GM13976 (cell line): ENCODE measurements at regions not wholly inside any gene's neighbourhood (a gene's known extent, or its start where the extent isn't known, plus 50 kb on each side); places are given as distances from the start of the nearest gene placed in this dataset.

Experiments used
- DNase-seq: peaks from one replicate; pipeline ENCODE4 v3.0.0; 2012; ENCODE audit warnings: low spot score
- CTCF ChIP-seq: IDR thresholded peaks from 2 replicates; pipeline ENCODE4 v1.5.1; 2012; ENCODE audit warnings: borderline replicate concordance, mild to moderate bottlenecking; ENCODE audit not compliant: insufficient read depth; ENCODE audit errors: extremely low read depth, missing control alignments, control extremely low read depth
- in situ Hi-C: fragments of 300-500 bp; cut with MboI; formaldehyde crosslinking; loops from one replicate; pipeline ENCODE4 v1.12.0; 2022; ENCODE audit warnings: low sequenced_read_pairs, mixed read lengths, inconsistent platforms; ENCODE audit not compliant: unreplicated experiment

DNA sequence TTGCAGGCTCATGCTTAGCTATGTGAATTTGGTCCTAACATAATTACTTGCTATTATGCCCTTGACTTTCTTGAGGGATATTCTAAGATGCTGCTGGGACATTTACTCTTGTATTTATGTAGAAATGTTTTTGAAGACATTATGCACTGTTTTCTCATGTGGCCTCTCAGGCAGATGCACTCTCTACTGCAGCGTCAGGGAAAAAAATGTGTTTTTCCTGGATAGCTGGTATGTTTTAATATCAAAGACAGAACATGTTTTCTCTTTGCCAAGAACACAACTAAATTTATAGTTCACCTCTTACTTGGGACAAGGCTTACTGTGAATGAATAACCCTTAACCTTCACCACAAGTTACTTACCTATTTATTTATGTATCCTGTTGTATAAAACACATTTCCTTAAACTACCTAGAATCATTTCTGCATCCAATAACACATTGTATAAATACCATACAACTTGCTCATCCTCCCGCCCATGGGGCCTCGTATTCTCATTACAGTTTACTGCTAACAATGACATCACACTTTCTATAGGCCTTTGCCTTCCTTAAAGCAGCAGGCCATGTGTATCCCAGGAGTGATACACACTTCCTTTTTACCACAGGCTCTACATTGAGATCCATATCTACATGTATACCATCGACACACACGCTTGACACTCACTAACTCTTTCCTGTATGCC is 178.7 kb downstream of the SLIT2 start:
- TF ChIP-seq CTCF, result no peak

GRCh38 chr4:20431543-20431951 is 179.8 kb downstream of the SLIT2 start:
- in situ Hi-C loops, result no loop called here
- no peak for TF ChIP-seq CTCF
- DNase-seq, result no peak

More for the DNA sequence above, 178.7 kb downstream of the SLIT2 start:
- DNase-seq, result no peak
- in situ Hi-C loops, result no loop called here

DNA sequence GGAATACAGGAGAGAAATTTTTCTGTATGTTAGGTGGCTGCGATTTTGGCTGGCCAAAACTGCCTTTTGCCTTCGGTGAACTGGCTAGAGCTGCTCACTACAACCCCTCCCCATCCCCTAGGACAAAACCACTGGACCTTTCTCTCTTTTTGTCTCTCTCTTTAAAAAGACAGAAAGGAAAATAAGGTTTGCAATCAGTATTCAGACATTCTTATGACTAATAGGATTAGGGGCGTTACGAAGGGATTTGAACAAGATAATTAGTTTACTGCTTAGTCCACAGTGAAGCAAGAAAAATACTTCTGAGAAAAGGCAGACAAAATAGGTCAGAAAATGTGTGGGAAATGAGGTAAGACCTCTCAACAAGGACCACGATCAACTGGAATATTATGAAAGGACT is 180.4 kb downstream of the SLIT2 start:
- in situ Hi-C loops, result no loop called here
- no peak for DNase-seq
- TF ChIP-seq CTCF, result no peak

GRCh38 chr4:20433097-20433705 is 181.5 kb downstream of the SLIT2 start:
- in situ Hi-C loops, result no loop called here
- no peak for DNase-seq

GRCh38 chr4:20440170-20440569 is 188.5 kb downstream of the SLIT2 start:
- no peak for TF ChIP-seq CTCF
- DNase-seq, result no peak
- in situ Hi-C loops, result no loop called here

More at GRCh38 chr4:20433097-20433705, 181.5 kb downstream of the SLIT2 start:
- no peak for TF ChIP-seq CTCF

- in situ Hi-C loops, result no loop called here
- DNase-seq, result no peak
- no peak for TF ChIP-seq CTCF
These were observed 191.5 kb downstream of the SLIT2 start for GRCh38 chr4:20443015-20443805.
